HepG2 (cell line): ENCODE measurements at regions not wholly inside any gene's neighbourhood (a gene's known extent, or its start where the extent isn't known, plus 50 kb on each side); places are given as distances from the start of the nearest gene placed in this dataset.

ENCODE experiments used
- ATAC-seq: fragments of 200-7000 bp; cut with Tn5 transposase; 3 replicates; pipeline ENCODE4 v1.9.1; 2020; ENCODE audit warnings: mild to moderate bottlenecking, moderate library complexity
- BruUV-seq: library from RNA; stranded (reverse); fragments of 400-500 nt; replicated peaks from 2 replicates; lab custom pipeline; 2021; lab: Mats Ljungman, UMichigan
- CTCF ChIA-PET: fragments of 300-600 bp; formaldehyde crosslinking; extraction: SDS; loops from one replicate; lab custom pipeline; 2021; ENCODE audit warnings: low total read pairs, inconsistent platforms, low intra/inter-chr PET ratio; lab: Yijun Ruan, JAX
- POLR2A ChIA-PET: fragments of 350-600 bp; sonication (Branson Sonifier 250); formaldehyde crosslinking; loops from one replicate; lab custom pipeline; 2020; ENCODE audit warnings: antibody characterized with exemption, inconsistent platforms; lab: Yijun Ruan, JAX
- DNase-seq: peaks from one replicate; pipeline ENCODE4 v3.0.0-alpha.2; 2015; ENCODE audit warnings: low spot score
- FAIRE-seq: peaks from 3 replicates; lab custom pipeline; 2011; peaks lifted over from hg19 to GRCh38; lab: Jason Lieb, UNC
- H2AFZ ChIP-seq: one replicate; pipeline ENCODE4 v1.6.1; 2011; ENCODE audit warnings: low read length, inconsistent platforms
- H3K27ac ChIP-seq: fragments of 300-600 bp; 3 replicates; pipeline ENCODE4 v1.8.0; 2011; ENCODE audit warnings: mixed run types, mild to moderate bottlenecking, mixed read lengths, low read length, inconsistent platforms; ENCODE audit not compliant: insufficient read depth; ENCODE audit errors: extremely low read length
- H3K27me3 ChIP-seq, 2 experiments: fragments of 200-600 bp in 1 of 2; 2 replicates in 1 of 2; 3 replicates in 1 of 2; pipeline versions ENCODE4 v1.6.0 to v1.8.0; 2011; ENCODE audit warnings: low read length in 2 of 2, mild to moderate bottlenecking in 2 of 2, moderate library complexity in 2 of 2, inconsistent platforms in 1 of 2; ENCODE audit not compliant: insufficient read depth in 2 of 2, control insufficient read depth in 1 of 2
- H3K36me3 ChIP-seq, 2 experiments: fragments of 200-600 bp in 1 of 2; replicated peaks in 1 of 2; 2 replicates in 1 of 2; 3 replicates in 1 of 2; pipeline versions ENCODE4 v1.5.1 to v1.8.0; 2011; ENCODE audit warnings: low read length in 2 of 2, inconsistent platforms in 1 of 2; ENCODE audit not compliant: insufficient read depth in 2 of 2, control insufficient read depth in 1 of 2
- H3K4me1 ChIP-seq: 2 replicates; pipeline ENCODE4 v1.5.1; 2012; ENCODE audit warnings: low read length, inconsistent platforms; ENCODE audit not compliant: insufficient read depth
- H3K4me2 ChIP-seq: 2 replicates; pipeline ENCODE4 v1.6.0; 2011; ENCODE audit warnings: low read depth, low read length, inconsistent platforms
- H3K4me3 ChIP-seq, 3 experiments: fragments of 200-600 bp in 1 of 3; sonication (generic), shearing (Covaris generic) in 1 of 3; replicated peaks in 1 of 3; 2 replicates each; pipeline ENCODE4 v1.5.1; 2011 to 2016; ENCODE audit warnings: low read length in 3 of 3, inconsistent platforms in 2 of 3, low read depth in 2 of 3, mild to moderate bottlenecking in 2 of 3, control low read depth in 1 of 3, mixed read lengths in 1 of 3; ENCODE audit not compliant: insufficient read depth in 1 of 3
- H3K79me2 ChIP-seq: one replicate; pipeline ENCODE4 v1.6.1; 2011; ENCODE audit warnings: low read length, inconsistent platforms; ENCODE audit not compliant: insufficient read depth
- H3K9ac ChIP-seq: 2 replicates; pipeline ENCODE4 v1.6.0; 2011; ENCODE audit warnings: mild to moderate bottlenecking, low read depth, low read length, inconsistent platforms; ENCODE audit not compliant: insufficient read depth
- H3K9me3 ChIP-seq: 2 replicates; pipeline ENCODE4 v1.5.1; 2012; ENCODE audit warnings: mild to moderate bottlenecking, low read length
- H4K20me1 ChIP-seq: 2 replicates; pipeline ENCODE4 v1.6.0; 2011; ENCODE audit warnings: inconsistent platforms, mild to moderate bottlenecking, low read length, moderate library complexity; ENCODE audit not compliant: insufficient read depth
- CBX5 ChIP-seq: sonication (generic); formaldehyde crosslinking; IDR thresholded peaks from 2 replicates; pipeline ENCODE4 v1.4.0; 2020; ENCODE audit warnings: missing genetic modification reagents, borderline replicate concordance
- CEBPG ChIP-seq: IDR thresholded peaks from 2 replicates; pipeline ENCODE4 v1.6.1; 2016
- CHCHD3 ChIP-seq: sonication (generic); formaldehyde crosslinking; IDR thresholded peaks from 2 replicates; pipeline ENCODE4 v1.8.0; 2022; ENCODE audit warnings: mild to moderate bottlenecking, missing genetic modification reagents, moderate library complexity
- ERF ChIP-seq: IDR thresholded peaks from 2 replicates; pipeline ENCODE4 v1.6.1; 2018; ENCODE audit warnings: missing biosample characterization, missing genetic modification reagents
- GZF1 ChIP-seq: sonication (generic); formaldehyde crosslinking; IDR thresholded peaks from 2 replicates; pipeline ENCODE4 v1.5.1; 2020; ENCODE audit warnings: mild to moderate bottlenecking, missing genetic modification reagents
- ZNF672 ChIP-seq: sonication (generic); formaldehyde crosslinking; IDR thresholded peaks from 2 replicates; pipeline ENCODE4 v1.8.1; 2022; ENCODE audit warnings: missing genetic modification reagents
- WGBS: methylation state at CpG from one replicate; pipeline ENCODE4 v1.1.6; 2017; ENCODE audit warnings: low lambda C conversion rate; 5-methylcytosine and 5-hydroxymethylcytosine counted together
- in situ Hi-C: cut with HindIII; loops from 2 replicates; pipeline ENCODE4 v1.10.0; 2017; ENCODE audit warnings: low pct_unique_long_range_greater_than_20kb; ENCODE audit not compliant: extremely low pct_ligation_motif_present
- intact Hi-C: fragments of 100-400 bp; cut with micrococcal nuclease; formaldehyde crosslinking; loops from one replicate; pipeline ENCODE4 v1.10.0; 2022; ENCODE audit not compliant: unreplicated experiment
- TF ChIP-seq, protein P1 (sequence below): sonication (generic); formaldehyde crosslinking; IDR thresholded peaks from 2 replicates; pipeline ENCODE4 v1.5.1; 2020; ENCODE audit warnings: missing genetic modification reagents, mild to moderate bottlenecking, borderline replicate concordance
- TF ChIP-seq, protein P2 (sequence below): sonication (generic); formaldehyde crosslinking; IDR thresholded peaks from 2 replicates; pipeline ENCODE4 v1.4.0; 2020; ENCODE audit warnings: missing genetic modification reagents; ENCODE audit errors: not compliant biosample characterization
- TF ChIP-seq, protein P3 (sequence below): sonication (generic); formaldehyde crosslinking; IDR thresholded peaks from 2 replicates; pipeline ENCODE4 v1.4.0; 2020; ENCODE audit warnings: missing genetic modification reagents, mild to moderate bottlenecking, borderline replicate concordance

DNA sequence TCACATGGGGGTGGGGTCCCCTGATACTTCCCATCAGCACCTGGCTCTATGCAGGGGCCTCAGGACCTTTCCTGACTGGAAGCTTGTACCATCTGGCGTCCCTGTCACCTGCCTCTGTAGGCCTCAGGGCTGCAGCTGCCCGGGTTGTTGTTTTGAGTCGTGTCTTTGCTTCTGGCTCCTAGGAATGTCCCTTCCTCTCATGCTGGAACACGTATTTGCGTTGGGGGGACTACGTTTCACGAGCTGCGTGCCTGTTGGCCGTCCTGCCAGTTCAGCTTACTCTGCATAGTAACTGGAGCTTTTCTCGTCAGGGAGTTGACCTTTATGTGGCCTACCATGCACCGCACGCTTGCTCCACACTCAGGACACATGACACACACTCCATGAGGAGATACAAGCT lies 54.9 kb upstream of the IRX4 start (continued):
- TF ChIP-seq, protein P1, sequence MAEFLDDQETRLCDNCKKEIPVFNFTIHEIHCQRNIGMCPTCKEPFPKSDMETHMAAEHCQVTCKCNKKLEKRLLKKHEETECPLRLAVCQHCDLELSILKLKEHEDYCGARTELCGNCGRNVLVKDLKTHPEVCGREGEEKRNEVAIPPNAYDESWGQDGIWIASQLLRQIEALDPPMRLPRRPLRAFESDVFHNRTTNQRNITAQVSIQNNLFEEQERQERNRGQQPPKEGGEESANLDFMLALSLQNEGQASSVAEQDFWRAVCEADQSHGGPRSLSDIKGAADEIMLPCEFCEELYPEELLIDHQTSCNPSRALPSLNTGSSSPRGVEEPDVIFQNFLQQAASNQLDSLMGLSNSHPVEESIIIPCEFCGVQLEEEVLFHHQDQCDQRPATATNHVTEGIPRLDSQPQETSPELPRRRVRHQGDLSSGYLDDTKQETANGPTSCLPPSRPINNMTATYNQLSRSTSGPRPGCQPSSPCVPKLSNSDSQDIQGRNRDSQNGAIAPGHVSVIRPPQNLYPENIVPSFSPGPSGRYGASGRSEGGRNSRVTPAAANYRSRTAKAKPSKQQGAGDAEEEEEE (CRISPR knock-in tag): no peak
- TF ChIP-seq CBX5 (CRISPR knock-in tag): no peak
- no peak for TF ChIP-seq CHCHD3 (CRISPR knock-in tag)
- TF ChIP-seq ERF (CRISPR knock-in tag): no peak
- TF ChIP-seq, all 625 proteins: peak for 0

DNA sequence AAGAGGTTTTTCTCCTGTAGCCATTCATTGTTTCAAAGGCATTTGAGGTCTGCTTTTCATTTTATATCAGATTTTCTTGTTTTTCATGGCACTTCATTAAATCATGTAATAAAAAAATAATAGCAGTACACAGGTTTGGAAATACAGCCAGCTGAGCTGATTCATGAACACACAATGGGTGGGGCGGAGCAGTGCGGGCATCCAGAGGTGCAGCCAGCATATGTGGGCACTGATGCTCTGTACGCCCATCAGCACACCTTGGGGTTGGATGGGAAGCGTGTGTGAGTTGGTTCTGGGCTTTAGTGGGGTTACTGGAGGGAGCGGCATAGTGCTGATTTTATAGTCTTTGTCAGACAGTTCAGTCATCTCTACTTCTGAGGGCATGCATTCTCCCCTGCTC lies 54.2 kb upstream of the IRX4 start:
- H3K36me3 ChIP-seq: no peaks in the 10 kb centered on the region
- intact Hi-C loops (no loop called here), in situ Hi-C loops (no loop called here)
- no peak overlapping the region for H3K4me3 ChIP-seq
- no peaks in the 10 kb centered on the region for H4K20me1 ChIP-seq
- H3K79me2 ChIP-seq: no peaks in the 10 kb centered on the region
- no TSS peak for BruUV-seq
- H3K4me1 ChIP-seq: no peaks in the 10 kb centered on the region
- no peak overlapping the region for H3K9ac ChIP-seq
- FAIRE-seq (no peak), ATAC-seq (no peak), DNase-seq (no peak)
- WGBS: 18% methylated on average over 5 of the region's 5 CpGs
- H3K27me3 ChIP-seq: peaks cover 1 to 40% of the 10 kb centered on the region in 2 experiments; a peak in 4 of 5 replicates
- H3K4me2 ChIP-seq: no peak overlapping the region
- no peak for TF ChIP-seq GZF1 (CRISPR knock-in tag)
- H3K27ac ChIP-seq: no peak overlapping the region
- no peak overlapping the region for H2AFZ ChIP-seq
- ChIA-PET CTCF (no interaction called here), POLR2A (no interaction called here)
- no peaks in the 10 kb centered on the region for H3K9me3 ChIP-seq

DNA sequence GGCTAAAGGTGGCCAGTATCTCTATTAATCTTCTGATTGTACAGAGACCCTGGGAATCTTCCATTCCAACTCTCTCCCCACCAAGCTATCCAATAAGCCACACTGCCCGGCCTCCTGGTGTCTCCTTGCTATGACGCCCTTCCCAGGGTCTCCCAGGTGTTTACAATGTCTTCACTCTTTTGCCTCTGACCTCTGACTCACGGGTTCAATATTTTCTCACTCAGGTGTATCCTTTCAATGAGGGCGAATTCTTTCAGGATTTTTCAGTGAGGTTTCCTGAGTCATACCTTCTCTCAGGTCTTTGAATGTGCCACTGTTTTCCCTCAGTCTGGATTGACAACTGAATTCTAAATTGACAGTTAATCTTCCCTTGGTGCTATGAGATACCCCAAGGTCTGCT lies 53.7 kb upstream of the IRX4 start:
- ATAC-seq: no peak
- no peak overlapping the region for H3K9ac ChIP-seq
- no peaks in the 10 kb centered on the region for H3K9me3 ChIP-seq
- ChIA-PET POLR2A (no interaction called here), CTCF (no interaction called here)
- H3K36me3 ChIP-seq: no peaks in the 10 kb centered on the region
- no peaks in the 10 kb centered on the region for H4K20me1 ChIP-seq
- H3K27me3 ChIP-seq: peaks cover 2 to 45% of the 10 kb centered on the region in 2 experiments; a peak in 4 of 5 replicates
- no peaks in the 10 kb centered on the region for H3K79me2 ChIP-seq
- H3K4me1 ChIP-seq: no peaks in the 10 kb centered on the region
- in situ Hi-C loops (no loop called here), intact Hi-C loops (no loop called here)
- DNase-seq: no peak
- no peak overlapping the region for H3K4me3 ChIP-seq
- WGBS: 1% methylated on average over 4 of the region's 4 CpGs
- FAIRE-seq: no peak
- BruUV-seq: no TSS peak
- H3K4me2 ChIP-seq: no peak overlapping the region
- H2AFZ ChIP-seq: no peak overlapping the region
- TF ChIP-seq CEBPG (CRISPR knock-in tag) (no peak), ZNF672 (no peak)
- TF ChIP-seq, protein P2, sequence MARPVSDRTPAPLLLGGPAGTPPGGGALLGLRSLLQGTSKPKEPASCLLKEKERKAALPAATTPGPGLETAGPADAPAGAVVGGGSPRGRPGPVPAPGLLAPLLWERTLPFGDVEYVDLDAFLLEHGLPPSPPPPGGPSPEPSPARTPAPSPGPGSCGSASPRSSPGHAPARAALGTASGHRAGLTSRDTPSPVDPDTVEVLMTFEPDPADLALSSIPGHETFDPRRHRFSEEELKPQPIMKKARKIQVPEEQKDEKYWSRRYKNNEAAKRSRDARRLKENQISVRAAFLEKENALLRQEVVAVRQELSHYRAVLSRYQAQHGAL: no peak
- TF ChIP-seq, protein P3, sequence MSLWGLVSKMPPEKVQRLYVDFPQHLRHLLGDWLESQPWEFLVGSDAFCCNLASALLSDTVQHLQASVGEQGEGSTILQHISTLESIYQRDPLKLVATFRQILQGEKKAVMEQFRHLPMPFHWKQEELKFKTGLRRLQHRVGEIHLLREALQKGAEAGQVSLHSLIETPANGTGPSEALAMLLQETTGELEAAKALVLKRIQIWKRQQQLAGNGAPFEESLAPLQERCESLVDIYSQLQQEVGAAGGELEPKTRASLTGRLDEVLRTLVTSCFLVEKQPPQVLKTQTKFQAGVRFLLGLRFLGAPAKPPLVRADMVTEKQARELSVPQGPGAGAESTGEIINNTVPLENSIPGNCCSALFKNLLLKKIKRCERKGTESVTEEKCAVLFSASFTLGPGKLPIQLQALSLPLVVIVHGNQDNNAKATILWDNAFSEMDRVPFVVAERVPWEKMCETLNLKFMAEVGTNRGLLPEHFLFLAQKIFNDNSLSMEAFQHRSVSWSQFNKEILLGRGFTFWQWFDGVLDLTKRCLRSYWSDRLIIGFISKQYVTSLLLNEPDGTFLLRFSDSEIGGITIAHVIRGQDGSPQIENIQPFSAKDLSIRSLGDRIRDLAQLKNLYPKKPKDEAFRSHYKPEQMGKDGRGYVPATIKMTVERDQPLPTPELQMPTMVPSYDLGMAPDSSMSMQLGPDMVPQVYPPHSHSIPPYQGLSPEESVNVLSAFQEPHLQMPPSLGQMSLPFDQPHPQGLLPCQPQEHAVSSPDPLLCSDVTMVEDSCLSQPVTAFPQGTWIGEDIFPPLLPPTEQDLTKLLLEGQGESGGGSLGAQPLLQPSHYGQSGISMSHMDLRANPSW (CRISPR knock-in tag): no peak
- H3K27ac ChIP-seq: no peak overlapping the region
